ENCODE measurements at regions not wholly inside any gene's neighbourhood (a gene's known extent, or its start where the extent isn't known, plus 50 kb on each side); places are given as distances from the start of the nearest gene placed in this dataset.

DNA sequence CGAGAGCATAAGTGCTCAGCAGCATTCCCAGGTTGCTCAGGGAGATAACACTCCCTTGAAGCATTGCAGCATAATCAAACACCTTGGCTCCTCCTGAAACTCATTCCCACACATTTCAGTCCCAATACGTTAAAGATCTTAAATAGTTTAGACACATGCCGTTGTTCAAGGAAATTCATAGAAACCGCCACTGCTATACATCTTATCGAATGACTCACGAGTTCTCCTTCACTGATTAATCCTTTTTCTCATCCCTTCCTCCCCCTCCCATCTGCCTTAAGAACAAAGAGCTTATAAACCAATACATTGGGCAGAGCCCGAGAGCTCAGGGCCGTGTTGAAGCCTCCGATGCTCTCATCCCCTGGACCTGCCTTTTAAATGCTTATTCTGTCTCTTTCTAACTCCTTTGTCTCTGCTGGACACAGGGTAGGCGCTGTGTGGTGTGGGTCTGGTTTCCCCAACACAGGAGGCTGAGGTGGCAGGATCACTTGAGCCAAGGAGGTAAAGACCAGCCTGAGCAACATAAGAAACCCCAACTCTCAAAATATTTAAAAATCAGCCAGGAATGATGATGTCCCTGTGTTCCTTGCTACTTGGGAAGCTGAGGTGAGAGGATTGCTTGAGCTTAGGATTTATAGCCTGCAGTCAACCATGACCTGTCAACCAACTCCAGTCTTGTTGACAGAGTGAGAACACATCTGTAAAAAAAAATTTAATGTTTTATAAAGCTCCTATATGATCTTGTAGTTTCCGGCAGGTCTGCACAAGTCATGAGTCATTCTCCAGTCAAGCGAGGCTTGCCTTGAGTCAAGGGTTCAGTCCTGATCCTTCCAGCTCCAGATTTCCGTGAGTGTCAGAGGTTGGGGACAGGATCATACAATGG, 394.0 kb upstream of the HSFY2 start:
- DNase-seq (ENCODE audit: extremely low read depth in 1 of 2, low read depth in 1 of 2), result no peak

DNA sequence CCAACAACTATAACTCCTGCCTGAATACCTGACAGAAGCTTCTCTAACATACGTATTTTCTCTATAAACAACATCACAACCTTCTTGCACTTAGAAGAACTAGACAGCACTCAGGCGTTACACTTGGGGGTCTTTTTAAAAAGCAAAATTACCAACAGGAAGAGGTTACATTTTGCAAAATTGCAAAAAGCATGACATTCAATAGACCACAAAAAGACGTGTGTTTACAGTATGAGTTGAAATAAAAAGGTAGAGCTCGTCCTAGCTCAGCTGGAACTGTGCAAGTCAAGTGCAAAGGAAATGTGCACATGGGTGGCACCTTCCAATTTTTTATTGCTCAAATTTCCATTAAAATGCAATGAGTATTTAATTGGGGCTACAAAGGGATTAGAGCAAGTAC, 375.2 kb upstream of the HSFY2 start:
- no peak for DNase-seq (ENCODE audit: extremely low read depth in 1 of 2, low read depth in 1 of 2)

DNA sequence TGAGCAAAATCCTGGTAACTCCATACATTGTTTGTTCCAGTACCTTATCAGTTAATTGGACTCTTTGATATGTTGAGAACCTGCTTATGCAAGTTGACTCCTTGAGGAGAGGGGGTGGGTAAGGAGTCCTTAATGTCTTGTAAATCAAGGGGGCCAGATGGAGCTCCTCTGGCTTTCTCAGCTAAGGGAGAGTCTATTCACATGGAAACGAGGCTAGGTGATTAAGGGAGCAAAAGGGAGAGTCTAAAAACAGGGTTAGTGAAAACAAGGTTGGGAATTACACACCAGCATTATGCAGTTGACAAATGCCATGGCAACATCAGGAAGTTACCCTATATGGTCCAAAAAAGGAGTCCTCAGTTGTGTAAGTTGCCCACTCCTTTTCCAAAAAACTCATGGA, 372.8 kb upstream of the HSFY2 start:
- DNase-seq (ENCODE audit: extremely low read depth in 1 of 2, low read depth in 1 of 2), result no peak

DNA sequence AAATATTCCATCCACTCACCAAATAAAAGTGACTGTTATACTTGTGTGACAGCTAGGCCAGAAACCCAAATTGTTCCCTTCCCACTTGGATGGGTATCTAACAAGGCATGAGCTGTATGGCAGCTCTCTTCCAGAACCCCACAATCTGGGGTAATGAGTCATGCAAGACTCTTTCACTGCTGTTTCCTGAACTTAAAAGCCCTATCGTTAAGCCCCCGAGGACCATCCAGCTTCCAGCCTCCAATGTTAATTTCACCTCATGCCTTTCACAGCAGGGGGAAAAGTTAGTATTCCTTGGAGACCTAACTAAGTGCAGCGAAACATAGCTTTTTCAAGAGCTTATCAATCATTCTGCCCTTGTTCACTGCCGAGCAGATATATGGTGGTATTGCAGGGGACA, 368.6 kb upstream of the HSFY2 start:
- DNase-seq (ENCODE audit: extremely low read depth in 1 of 2, low read depth in 1 of 2), result no peak

DNA sequence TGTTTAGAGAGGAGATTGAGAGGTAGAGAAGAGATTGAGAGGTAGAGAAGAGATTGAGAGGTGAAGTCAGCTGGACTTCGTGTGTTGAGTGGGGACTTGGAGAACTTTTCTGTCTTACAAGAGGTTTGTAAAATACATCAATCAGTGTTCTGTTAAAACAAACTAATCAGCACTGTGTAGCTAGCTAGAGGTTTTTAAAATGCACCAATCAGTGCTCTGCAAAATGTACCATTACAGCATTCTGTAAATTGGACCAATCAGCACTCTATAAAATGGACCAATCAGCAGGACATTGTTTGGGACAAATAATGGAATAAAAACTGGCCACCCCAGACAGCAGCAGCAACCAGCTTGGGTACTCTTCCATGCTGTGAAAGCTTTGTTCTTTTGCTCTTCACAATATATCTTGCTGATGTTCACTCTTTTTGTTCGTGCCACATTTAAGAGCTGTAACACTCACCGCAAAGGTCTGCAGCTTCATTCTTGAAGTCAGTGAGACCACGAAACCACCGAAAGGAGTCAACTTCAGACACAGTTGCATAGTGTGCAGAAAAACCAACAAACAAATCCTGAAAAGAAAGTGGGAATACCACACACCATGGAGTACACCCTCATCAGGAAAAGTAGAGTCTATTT, 366.9 kb upstream of the HSFY2 start:
- DNase-seq (ENCODE audit: extremely low read depth in 1 of 2, low read depth in 1 of 2), result no peak

DNA sequence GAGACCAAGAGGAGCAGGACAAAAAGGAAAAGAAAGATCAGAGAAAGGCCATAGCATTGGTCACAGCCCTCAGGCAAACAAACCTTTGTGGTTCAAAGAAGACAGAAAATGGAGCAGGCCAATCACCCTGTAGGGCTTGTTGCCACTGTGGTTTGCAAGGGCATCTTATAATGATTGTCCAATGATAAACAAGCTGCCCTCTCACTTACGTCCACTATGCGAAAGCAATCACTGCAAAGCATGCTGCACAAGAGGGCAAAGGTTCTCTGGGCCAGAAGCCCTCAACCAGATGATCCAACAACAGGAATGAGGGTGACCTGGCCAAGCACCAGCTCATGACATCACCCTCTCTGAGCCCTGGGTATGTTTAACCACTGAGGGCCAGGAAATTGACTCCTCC, 360.9 kb upstream of the HSFY2 start:
- no peak for DNase-seq (ENCODE audit: extremely low read depth in 1 of 2, low read depth in 1 of 2)

DNA sequence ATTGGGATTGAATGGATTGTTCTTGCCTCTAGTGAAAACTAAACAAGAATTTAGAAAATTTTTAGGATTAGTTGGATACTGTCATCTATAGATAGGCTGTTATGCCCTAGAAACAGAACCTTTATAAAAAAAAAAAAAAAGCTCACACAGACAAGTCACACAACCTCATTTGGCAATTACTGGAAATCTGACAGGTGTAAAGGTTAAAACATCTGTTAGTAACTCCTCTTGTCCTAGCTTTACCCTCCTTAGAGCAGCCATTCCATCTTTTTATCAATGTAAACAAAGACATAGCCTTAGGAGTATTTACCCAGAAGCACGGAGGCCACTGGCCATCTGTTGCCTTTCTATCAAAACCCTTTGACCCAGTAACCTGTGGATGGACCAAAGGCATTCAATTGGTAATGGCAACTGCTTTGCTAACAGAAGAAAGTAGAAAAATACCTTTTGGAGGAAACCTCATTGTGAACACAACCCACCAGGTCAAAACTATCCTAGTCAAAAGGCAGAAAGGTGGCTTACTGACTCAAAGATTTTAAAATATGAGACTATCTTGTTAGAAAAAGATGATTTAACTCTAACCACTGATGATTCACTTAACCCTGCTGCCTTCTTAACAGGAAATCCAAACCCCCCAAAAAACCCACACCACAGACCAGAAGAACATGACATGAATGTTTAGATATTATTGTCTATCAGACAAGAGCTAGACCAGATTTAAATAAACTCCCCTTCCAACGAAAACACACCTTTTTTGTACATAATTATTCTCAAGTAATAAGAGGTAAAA, 357.2 kb upstream of the HSFY2 start:
- peak in 1 of 2 donors; percentile 13 for DNase-seq (ENCODE audit: extremely low read depth in 1 of 2, low read depth in 1 of 2)

DNA sequence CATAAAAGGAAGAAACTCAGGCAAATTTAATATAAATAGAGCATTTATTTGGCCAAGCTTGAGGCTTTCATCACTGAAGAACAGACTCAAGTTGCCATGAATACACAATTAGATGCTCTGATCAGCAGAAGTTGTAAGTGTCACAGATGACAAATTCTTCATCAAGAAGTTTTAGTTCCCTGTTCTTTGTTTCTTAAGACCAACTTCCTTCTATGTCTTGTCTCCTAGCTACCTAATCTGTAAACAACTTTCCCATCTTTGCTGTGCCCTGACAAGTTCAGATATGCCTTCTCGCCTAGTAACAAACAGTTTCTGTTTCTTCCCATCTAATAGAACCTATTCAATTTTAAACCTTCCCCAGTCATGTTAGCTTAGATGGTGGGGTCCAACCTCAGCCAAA, 353.4 kb upstream of the HSFY2 start:
- no peak for DNase-seq (ENCODE audit: extremely low read depth in 1 of 2, low read depth in 1 of 2)

DNA sequence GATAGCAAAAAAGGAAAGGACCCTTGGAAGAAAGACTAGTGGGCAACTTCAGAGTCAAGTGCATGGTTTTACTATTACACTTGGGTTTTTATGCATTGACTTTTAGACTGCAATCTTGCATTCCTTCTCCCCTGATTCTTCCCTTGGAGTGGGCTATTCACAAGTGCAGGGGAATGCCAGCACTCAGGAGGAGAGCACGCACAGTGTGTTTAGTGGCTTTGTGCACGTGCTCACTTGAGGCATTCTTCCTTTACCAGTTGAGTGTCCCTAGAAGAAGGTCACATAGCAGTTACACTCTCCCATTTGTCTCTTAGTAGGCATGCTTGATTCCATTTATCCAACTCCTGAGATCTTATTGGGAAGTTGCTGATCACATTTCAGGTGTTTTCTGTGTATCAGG, 351.1 kb upstream of the HSFY2 start:
- no peak for DNase-seq (ENCODE audit: extremely low read depth in 1 of 2, low read depth in 1 of 2)

DNA sequence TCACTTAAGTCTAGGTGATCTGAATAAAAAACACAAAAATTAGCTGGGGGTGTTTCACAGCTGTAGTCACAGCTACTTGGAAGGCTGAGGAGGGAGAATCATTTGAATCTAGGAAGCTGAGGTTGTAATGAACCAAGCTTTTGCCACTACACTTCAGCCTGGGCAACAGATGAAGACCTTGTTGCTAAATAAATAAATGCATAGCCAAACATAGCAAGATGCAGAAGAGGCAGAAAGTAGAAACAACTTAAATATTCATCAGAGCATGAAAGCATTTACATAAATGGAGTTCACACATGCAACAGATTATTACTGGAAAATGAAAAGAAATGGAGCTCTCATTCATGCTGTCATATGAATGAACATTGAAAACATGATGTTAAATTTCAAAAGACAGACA, 348.9 kb upstream of the HSFY2 start:
- no peak for DNase-seq (ENCODE audit: extremely low read depth in 1 of 2, low read depth in 1 of 2)

DNA sequence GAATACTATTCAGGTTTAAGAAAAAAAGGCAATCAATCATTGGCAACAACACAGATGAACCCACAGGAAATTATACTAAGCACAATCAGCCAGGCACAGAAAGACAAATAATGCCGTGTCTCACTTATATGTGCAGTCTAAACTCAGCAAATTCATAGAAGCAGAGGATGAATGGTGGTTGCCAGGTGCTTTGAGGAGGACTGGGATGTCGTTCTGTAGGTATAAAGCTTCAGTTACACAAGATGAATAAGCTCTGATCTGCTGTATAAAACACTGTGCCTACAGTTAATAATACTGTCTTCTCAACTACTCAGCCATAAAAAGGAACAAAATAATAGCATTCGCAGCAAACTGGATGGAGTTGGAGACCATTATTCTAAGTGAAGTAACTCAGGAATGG, 324.8 kb upstream of the HSFY2 start:
- no peak for DNase-seq (ENCODE audit: extremely low read depth in 1 of 2, low read depth in 1 of 2)

DNA sequence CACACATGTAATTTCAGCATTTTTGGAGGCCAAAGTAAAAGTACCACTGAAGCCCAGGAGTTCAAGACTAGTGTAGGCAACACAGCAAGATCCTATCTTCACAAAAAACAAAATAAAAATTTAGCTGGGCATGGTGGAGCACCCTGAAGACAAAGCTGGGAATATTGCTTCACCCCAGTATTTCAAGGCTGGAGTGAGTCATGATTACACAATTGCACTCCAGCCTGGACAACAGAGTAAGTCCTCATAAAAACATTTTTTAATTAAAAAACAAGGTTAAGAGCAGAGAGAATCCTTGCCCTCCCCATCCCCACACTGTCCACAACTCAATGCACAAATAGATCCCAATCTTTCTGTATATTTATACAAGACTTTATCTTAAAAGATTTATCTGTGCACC, 321.9 kb upstream of the HSFY2 start:
- DNase-seq (ENCODE audit: extremely low read depth in 1 of 2, low read depth in 1 of 2), result no peak

DNA sequence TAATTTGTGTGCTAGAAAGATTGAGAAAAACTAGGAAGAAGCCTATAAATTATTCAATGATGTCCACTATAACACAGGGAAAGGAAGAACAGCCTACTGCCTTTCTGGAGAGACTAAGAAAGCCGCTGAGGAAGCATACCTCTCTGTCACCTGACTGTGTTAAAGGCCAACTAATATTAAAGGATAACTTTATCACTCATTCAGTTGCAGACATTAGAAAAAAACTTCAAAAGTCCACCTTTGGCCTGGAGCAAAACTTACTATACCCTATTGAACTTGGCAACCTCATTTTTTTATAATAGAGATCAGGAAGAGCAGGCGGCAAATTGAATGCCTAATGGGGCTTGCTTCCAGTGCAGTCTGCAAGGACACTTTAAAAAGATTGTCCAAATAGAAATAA, 309.5 kb upstream of the HSFY2 start:
- no peak for DNase-seq (ENCODE audit: extremely low read depth in 1 of 2, low read depth in 1 of 2)

DNA sequence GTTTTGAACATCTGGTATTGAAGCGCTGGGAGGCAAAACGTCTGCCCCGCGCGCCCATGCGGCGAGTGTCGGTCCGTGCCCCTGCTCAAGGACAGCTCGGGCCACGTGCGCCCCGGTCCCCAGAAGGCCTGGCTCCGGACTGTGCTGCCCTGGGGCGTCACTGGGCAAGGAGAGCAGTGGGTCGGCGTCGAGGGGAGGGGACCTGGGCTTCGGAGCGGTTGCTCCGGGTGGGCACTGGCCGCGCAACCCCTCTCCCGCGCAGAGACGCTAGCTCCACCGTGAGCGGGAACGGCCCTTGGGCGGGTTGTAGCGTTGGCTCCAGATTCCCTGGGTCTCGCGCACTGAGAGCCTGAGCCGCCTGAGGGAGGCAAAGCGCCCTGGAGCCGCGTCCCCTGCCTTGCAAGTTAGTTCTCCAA, 304.2 kb upstream of the HSFY2 start:
- DNase-seq (ENCODE audit: extremely low read depth in 1 of 2, low read depth in 1 of 2), result no peak

DNA sequence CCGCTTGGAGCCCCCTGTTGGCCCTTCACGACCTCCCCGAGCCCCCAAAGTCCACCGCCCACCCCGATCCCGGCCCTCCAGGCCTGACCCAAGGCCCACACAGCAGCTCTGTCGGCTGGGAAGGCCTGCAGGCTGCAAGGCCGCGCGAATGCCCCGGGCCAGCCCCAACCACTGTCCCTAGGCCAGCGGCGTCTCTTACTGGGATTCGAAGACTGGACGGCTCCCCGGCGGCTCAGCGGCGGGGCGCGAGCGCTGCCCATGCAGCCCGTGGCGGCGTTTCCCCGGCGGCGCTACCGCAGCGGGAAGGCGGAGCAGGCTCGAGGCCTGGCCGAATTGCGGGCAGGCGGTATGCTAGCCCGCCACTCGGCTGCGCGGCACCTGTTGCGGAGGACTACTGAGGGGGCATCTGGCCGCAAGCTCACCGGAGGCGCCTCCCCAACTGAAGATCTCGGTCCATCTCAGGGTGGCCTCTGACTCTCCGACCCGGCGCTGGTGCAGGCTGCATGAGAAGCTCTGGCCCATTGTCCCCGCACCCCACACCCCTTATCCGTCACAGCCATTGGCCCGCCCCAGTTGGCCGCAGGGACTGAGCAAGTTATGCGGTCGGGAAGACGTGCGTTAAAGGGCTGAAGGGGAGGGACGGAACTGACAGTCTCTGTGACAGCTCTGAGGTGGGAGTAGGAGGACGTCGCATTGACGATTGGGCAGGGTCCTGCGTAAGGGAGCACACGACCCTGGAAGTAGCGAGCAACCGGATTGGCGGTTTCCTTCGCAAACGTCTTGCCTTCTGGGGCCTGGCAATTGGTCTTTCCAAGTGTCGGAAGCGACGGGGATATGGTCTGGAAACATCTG, 303.5 kb upstream of the HSFY2 start:
- DNase-seq (ENCODE audit: extremely low read depth in 1 of 2, low read depth in 1 of 2), result peak in 1 of 2 donors; percentile 32

DNA sequence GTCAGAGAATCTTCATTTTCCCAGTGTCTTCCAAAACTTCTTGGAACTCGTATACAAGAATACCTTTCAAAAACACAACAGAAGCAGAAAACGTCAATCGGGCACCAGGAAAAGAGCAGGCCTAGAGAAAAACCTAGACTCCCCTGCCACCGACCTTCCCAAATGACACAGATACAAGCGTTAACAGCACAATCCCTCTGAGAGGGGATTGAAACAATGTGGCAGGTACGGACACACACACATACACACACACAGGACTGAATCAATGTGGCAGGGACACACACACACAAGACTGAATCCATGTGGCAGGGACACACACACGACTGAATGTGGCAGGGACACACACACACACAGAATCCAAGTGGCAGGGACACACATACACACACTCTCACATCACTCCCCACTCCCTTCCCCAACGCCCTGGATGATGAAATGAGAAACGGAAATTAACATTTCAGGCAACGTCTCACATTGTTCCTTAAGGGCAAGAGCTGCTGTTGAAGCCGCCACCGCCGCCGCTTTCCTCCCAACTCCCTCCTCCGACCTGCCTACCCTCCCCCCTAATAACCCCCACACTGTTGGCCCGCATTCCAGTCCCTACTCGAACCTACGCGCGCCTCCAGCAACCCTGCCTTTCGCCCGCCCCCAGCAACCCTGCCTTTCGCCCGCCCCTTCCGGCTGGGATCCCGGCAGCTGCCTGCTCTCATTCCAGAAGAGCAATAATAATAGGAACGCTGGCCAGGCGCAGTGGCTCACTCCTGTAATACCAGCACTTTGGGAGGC, 302.1 kb upstream of the HSFY2 start:
- no peak for DNase-seq (ENCODE audit: extremely low read depth in 1 of 2, low read depth in 1 of 2)

DNA sequence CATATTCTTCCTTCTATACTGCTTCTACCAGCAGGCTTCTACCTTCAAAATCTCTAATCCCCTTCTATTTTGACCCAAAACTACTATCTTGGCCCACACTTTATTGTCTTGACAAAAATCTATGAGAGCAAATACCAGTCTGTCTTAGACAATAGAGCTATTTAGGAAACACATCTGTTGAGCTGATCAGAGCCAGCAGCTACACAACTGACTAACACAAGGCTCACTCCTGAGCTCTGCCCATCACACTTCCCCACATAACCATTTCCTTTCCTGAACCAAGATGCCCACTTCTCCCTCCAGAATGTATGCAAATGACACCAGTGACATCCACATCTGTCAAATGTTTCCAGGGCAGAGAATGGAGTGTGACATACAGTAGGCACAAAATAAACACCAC, 293.9 kb upstream of the HSFY2 start:
- no peak for DNase-seq (ENCODE audit: extremely low read depth in 1 of 2, low read depth in 1 of 2)

DNA sequence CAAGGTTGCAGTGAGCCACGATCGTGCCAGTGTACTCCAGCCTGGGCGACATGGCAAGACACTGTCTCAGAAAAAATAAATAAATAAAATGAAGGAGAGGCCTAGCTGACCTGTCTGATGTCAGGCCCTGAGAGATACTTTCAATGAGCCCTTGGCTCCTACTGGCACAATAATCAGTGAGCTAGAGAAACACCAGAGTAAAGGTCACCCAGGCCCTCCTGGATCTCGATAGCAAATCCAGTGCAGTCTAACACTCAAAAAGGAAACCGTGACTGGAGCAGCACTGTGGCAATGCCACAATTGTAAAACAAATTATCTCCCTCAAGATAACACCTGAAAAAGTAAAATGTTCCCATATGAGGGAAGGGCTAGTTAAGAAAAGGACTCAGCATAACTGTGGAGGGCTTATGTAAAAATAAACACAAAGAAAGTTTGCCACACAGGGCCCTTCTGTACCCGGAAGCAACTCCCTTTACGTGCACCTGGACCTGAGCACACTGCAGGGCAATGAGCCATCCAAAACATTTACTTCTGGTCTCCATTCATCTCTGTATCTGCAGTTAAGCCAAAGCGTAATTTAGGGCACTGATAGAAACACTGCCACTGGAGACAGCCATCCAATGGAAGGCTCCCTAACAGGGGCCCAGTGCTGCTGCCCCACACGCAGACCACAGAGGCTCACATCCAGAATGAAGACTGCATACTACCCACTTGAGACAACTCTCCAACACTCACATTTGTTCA, 293.1 kb upstream of the HSFY2 start:
- DNase-seq (ENCODE audit: extremely low read depth in 1 of 2, low read depth in 1 of 2), result no peak

DNA sequence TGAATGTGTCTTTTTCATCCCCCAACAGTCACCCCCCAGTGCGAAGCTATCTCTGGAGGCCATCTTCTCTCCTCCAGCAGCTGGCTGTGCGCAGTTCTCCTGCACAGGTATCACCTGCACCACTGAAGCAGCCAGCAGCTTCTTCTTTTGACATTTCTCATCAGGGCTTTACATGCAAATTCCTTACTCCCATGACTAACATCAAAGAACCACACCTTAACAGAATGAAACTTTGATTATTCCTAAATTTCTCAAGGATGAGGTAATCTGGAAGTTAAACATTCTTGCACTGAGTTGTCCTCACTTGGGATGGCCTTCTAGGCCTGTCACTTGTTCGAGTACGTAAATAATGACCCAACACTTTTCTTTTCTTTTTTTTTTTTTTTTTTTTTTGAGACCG, 291.6 kb upstream of the HSFY2 start:
- no peak for DNase-seq (ENCODE audit: extremely low read depth in 1 of 2, low read depth in 1 of 2)

All from stimulated activated CD8-positive, alpha-beta memory T cell treated with anti-CD3 and anti-CD28 coated beads, Interleukin-7, amount 100 ng/mL, for 48 hours (primary cell).